A549 (cell line): ENCODE measurements at regions not wholly inside any gene's neighbourhood (a gene's known extent, or its start where the extent isn't known, plus 50 kb on each side); places are given as distances from the start of the nearest gene placed in this dataset.

Experiments used
- CBX2 ChIP-seq: fragments of 200-600 bp; sonication (generic); IDR thresholded peaks from 2 replicates; pipeline ENCODE4 v1.6.1; 2016; ENCODE audit warnings: low read depth, mild to moderate bottlenecking, borderline replicate concordance
- CEBPB ChIP-seq, 2 experiments: fragments of >200 bp in 1 of 2; sonication (Bioruptor Twin) in 1 of 2; formaldehyde crosslinking in 1 of 2; IDR thresholded peaks; 2 replicates each; pipeline ENCODE4 v1.6.1; 2012 to 2016
- CTCF ChIP-seq: fragments of >200 bp; sonication (Bioruptor Twin); formaldehyde crosslinking; IDR thresholded peaks from 3 replicates; pipeline ENCODE4 v1.5.1; 2016
- EHMT2 ChIP-seq: fragments of 200-600 bp; sonication (generic); IDR thresholded peaks from 2 replicates; pipeline ENCODE4 v1.6.1; 2016; ENCODE audit warnings: antibody characterized with exemption, low read depth, mild to moderate bottlenecking, moderate library complexity
- EP300 ChIP-seq, 2 experiments: fragments of >200 bp; sonication (Bioruptor Twin); formaldehyde crosslinking; IDR thresholded peaks; 2 replicates in 1 of 2; 3 replicates in 1 of 2; pipeline ENCODE4 v1.6.1; 2016 to 2017
- ESRRA ChIP-seq: fragments of 150-350 bp; IDR thresholded peaks from 2 replicates; pipeline ENCODE4 v1.6.1; 2014; ENCODE audit warnings: mild to moderate bottlenecking, low read length, borderline replicate concordance
- HES2 ChIP-seq: fragments of >200 bp; sonication (Bioruptor Twin); formaldehyde crosslinking; IDR thresholded peaks from 2 replicates; pipeline ENCODE4 v1.6.1; 2016
- HOXA7 ChIP-seq: fragments of 250-450 bp; sonication (Bioruptor Pico); IDR thresholded peaks from 2 replicates; pipeline ENCODE4 v1.5.0; 2020; ENCODE audit warnings: mild to moderate bottlenecking, moderate library complexity
- MAX ChIP-seq: IDR thresholded peaks from 2 replicates; pipeline ENCODE4 v1.6.1; 2012
- NFE2L2 ChIP-seq: fragments of 150-350 bp; conservative IDR thresholded peaks from 2 replicates; pipeline ENCODE4 v1.6.1; 2014; ENCODE audit warnings: low read length
- POLR2A ChIP-seq: IDR thresholded peaks from 2 replicates; pipeline ENCODE4 v1.6.1; 2012; ENCODE audit warnings: mild to moderate bottlenecking, low read length
- POLR2AphosphoS2 ChIP-seq: conservative IDR thresholded peaks from 2 replicates; pipeline ENCODE4 v1.6.1; 2012; ENCODE audit warnings: low read length, improper control_type of control experiment, inconsistent platforms
- SREBF2 ChIP-seq: fragments of 450-650 bp; IDR thresholded peaks from 2 replicates; pipeline ENCODE4 v1.6.1; 2014; ENCODE audit warnings: mild to moderate bottlenecking, moderate library complexity

- no peak for TF ChIP-seq HOXA7 (CRISPR knock-in tag)
- TF ChIP-seq CEBPB (IDR thresholded peaks at IDR 0.05) = no peak
- TF ChIP-seq ESRRA = no peak
- TF ChIP-seq NFE2L2 = no peak
- TF ChIP-seq CTCF = no peak
- TF ChIP-seq EP300 (IDR thresholded peaks at IDR 0.05) = no peak
- TF ChIP-seq POLR2A = no peak
- no peak for TF ChIP-seq CBX2
- no peak for TF ChIP-seq MAX
- TF ChIP-seq POLR2AphosphoS2 = no peak
- no peak for TF ChIP-seq HES2
- TF ChIP-seq SREBF2 = no peak
- TF ChIP-seq EHMT2 = no peak
Measured at GRCh38 chr7:375321-375831, 85.4 kb downstream of the FOXL3 start.
